Heart left ventricle (tissue), 13 donors: ENCODE measurements at regions not wholly inside any gene's neighbourhood (a gene's known extent, or its start where the extent isn't known, plus 50 kb on each side); places are given as distances from the start of the nearest gene placed in this dataset.

ENCODE experiments used
- POLR2A ChIP-seq, 2 donors: fragments of 450-650 bp; IDR thresholded peaks; one replicate each; pipeline ENCODE4 v1.6.1; 2017; ENCODE audit warnings: antibody characterized with exemption in 2 of 2, mild to moderate bottlenecking in 2 of 2, moderate library complexity in 2 of 2
- TF ChIP-seq, protein P1 (sequence below), 12 donors: fragments of 200-600 bp; sonication (generic) in 4 of 12; IDR thresholded peaks; one replicate each; pipeline versions ENCODE4 v1.5.0 to v1.8.0; 2018 to 2022; ENCODE audit warnings: antibody characterized with exemption in 12 of 12, mild to moderate bottlenecking in 5 of 12
- donor health status: ischemic (EF 13 %, LVEDD 7.1; RV severe dilation, severe dysfunction).
- donor health status: DM: no; HTN: yes; CAD: no.
- donor health status: DM: no; HTN: no; CAD: no.
- donor health status: ischemic (EF 25% LVEDD 6.9; RV normal size, moderate dysfunction).
- donor health status: ischemic (EF 25% LVEDD 5.7; RV mildly dilated, moderate dysfunction).
- donor health status: ischemic (EF 35%, LVEDD 5.7; RV mildly dilated, moderate dysfunction).
- donor health status: nonischemic (EF 11% LVEDD 7.7; RV severe dilation, severe dysfunction).
- donor health status: DM: yes; HTN: yes; CAD: no.
- donor health status: PGD.
- donor health status: ischemic (EF 29% LVEDD 5.4; RV normal size, mild dysfunction).
- donor health status: nonischemic (EF 23%, LVEDD 6.1; RV moderate dilation, normal function).

- TF ChIP-seq, protein P1, sequence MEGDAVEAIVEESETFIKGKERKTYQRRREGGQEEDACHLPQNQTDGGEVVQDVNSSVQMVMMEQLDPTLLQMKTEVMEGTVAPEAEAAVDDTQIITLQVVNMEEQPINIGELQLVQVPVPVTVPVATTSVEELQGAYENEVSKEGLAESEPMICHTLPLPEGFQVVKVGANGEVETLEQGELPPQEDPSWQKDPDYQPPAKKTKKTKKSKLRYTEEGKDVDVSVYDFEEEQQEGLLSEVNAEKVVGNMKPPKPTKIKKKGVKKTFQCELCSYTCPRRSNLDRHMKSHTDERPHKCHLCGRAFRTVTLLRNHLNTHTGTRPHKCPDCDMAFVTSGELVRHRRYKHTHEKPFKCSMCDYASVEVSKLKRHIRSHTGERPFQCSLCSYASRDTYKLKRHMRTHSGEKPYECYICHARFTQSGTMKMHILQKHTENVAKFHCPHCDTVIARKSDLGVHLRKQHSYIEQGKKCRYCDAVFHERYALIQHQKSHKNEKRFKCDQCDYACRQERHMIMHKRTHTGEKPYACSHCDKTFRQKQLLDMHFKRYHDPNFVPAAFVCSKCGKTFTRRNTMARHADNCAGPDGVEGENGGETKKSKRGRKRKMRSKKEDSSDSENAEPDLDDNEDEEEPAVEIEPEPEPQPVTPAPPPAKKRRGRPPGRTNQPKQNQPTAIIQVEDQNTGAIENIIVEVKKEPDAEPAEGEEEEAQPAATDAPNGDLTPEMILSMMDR (IDR thresholded peaks at IDR 0.05), result no peak
- no peak for TF ChIP-seq POLR2A (IDR thresholded peaks at IDR 0.05)
Observed at GRCh38 chrX:74246524-74246923, 57.5 kb upstream of the ZCCHC13 start.
